ENCODE measurements at regions not wholly inside any gene's neighbourhood (a gene's known extent, or its start where the extent isn't known, plus 50 kb on each side); places are given as distances from the start of the nearest gene placed in this dataset.
"Not testable (repeated sequence)": the region's sequence is repeated elsewhere in the genome, so short reads cannot be mapped to it uniquely, and the experiment has no call there.

- Histone ChIP-seq H3K9me3 (ENCODE audit: low read depth, low read length) (no peaks in the 10 kb centered on the region), H3K27ac (no peak overlapping the region), H3K36me3 (ENCODE audit: insufficient read depth, low read length) (no peaks in the 10 kb centered on the region), H3K9ac (ENCODE audit: insufficient read length) (no peak overlapping the region), H3K4me3 (no peak overlapping the region)
- TF ChIP-seq EZH2 (IDR thresholded peaks at IDR 0.05) (no peak), POLR2AphosphoS5 (IDR thresholded peaks at IDR 0.05; ENCODE audit: borderline replicate concordance, low read depth, low read length) (no peak)
- no peak for DNase-seq (ENCODE audit: low read depth, low spot score)
These were observed 587.3 kb upstream of the SPRY2 start for GRCh38 chr13:80928241-80928640.

DNA sequence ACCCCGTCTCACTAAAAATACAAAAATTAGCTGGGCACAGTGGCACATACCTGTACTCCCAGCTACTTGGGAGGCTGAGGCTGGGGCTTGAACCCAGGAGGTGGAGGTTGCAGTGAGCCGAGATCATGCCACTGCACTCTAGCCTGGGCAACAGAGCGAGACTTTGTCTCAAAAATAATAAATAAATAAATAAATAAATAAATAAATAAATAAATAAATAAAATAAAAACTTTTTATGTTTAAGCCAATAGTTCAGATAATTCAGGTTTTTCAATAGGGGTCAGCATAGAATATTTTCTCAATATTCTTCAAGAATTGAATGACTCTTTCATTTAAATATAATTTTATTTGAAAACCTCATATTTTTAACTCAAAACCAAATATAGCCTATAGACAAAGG lies 585.1 kb upstream of the SPRY2 start:
- H3K27ac ChIP-seq; H3K9ac ChIP-seq (ENCODE audit: insufficient read length); H3K9me3 ChIP-seq (ENCODE audit: low read depth, low read length); DNase-seq (ENCODE audit: low read depth, low spot score); H3K4me3 ChIP-seq; H3K36me3 ChIP-seq (ENCODE audit: insufficient read depth, low read length): not testable (repeated sequence)

DNA sequence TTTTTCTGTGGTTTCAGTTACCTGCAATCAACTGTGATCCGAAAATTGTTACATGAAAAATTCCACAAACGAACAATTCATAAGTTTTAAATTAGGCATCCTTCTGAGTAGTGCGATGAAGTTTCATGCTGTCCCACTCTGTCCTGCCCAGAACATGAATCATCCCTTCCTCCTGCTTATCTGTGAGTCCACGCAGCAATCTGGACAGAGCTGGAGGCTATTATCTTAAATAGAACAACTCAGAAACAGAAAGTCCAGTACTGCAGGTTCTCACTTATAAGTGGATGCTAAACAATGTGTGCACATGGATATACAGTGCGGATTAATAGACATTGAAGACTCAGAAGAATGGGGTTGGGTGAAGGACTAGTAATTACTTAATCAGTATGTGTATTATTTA lies 583.7 kb upstream of the SPRY2 start:
- no peak for DNase-seq (ENCODE audit: low read depth, low spot score)
- H3K36me3 ChIP-seq (ENCODE audit: insufficient read depth, low read length), result no peaks in the 10 kb centered on the region
- no peaks in the 10 kb centered on the region for H3K9me3 ChIP-seq (ENCODE audit: low read depth, low read length)
- H3K9ac ChIP-seq (ENCODE audit: insufficient read length), result no peak overlapping the region
- TF ChIP-seq POLR2AphosphoS5 (IDR thresholded peaks at IDR 0.05; ENCODE audit: borderline replicate concordance, low read depth, low read length), result no peak
- TF ChIP-seq FOXP2 (optimal IDR thresholded peaks at IDR 0.05; ENCODE audit: control extremely low read depth, extremely low read length, insufficient read depth), result no peak
- H3K27ac ChIP-seq, result no peak overlapping the region
- no peak overlapping the region for H3K4me3 ChIP-seq

DNA sequence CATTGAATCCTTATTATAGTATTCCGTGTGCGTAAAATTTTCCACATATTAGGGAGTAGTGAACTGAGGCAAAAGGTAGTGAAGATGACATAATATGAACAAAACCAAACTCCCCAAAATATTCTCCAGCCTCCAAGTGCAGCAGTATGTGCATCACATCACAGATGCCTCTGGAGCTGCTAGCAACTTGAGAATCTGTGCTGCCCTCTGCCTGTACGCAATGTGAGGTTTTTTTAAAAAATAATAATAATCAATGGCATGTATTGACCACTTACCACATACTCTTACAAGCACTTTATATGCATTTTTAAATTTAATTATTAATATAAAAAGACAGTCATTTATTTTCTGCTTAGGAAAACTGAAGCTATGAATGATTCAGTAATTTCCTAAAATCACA lies 583.0 kb upstream of the SPRY2 start:
- no peak overlapping the region for H3K27ac ChIP-seq
- H3K9me3 ChIP-seq (ENCODE audit: low read depth, low read length), result no peaks in the 10 kb centered on the region
- TF ChIP-seq POLR2AphosphoS5 (IDR thresholded peaks at IDR 0.05; ENCODE audit: borderline replicate concordance, low read depth, low read length) (no peak), EZH2 (IDR thresholded peaks at IDR 0.05) (no peak), FOXP2 (optimal IDR thresholded peaks at IDR 0.05; ENCODE audit: control extremely low read depth, extremely low read length, insufficient read depth) (no peak)
- DNase-seq (ENCODE audit: low read depth, low spot score), result no peak
- no peaks in the 10 kb centered on the region for H3K36me3 ChIP-seq (ENCODE audit: insufficient read depth, low read length)
- H3K4me3 ChIP-seq, result no peak overlapping the region
- H3K9ac ChIP-seq (ENCODE audit: insufficient read length), result no peak overlapping the region

GRCh38 chr13:80921971-80922370 lies 581.0 kb upstream of the SPRY2 start:
- Histone ChIP-seq H3K4me3 (no peak overlapping the region), H3K9me3 (ENCODE audit: low read depth, low read length) (no peaks in the 10 kb centered on the region), H3K27ac (no peak overlapping the region), H3K9ac (ENCODE audit: insufficient read length) (no peak overlapping the region), H3K36me3 (ENCODE audit: insufficient read depth, low read length) (no peaks in the 10 kb centered on the region)
- TF ChIP-seq EZH2 (IDR thresholded peaks at IDR 0.05), result no peak
- no peak for TF ChIP-seq FOXP2 (optimal IDR thresholded peaks at IDR 0.05; ENCODE audit: control extremely low read depth, extremely low read length, insufficient read depth)
- no peak for TF ChIP-seq POLR2AphosphoS5 (IDR thresholded peaks at IDR 0.05; ENCODE audit: borderline replicate concordance, low read depth, low read length)
- no peak for DNase-seq (ENCODE audit: low read depth, low spot score)

DNA sequence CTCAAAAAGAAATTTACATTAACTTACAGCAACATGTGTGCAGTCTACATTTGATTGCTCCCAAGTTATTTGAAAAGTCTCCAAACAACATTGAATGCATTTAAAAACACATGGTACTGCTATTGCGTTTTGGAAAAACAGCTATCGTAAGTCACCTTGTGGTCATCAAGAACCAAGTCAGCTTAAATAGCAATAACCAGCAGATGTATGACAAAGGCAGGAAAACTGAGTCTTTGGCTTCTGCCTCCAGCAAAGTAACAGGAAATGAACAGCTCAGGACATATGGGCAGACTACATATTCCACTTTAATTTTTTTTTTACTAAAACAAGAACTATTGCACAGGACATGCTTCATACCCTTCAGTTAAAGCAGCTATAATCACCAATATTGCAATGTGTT lies 580.6 kb upstream of the SPRY2 start:
- no peak overlapping the region for H3K27ac ChIP-seq
- DNase-seq (ENCODE audit: low read depth, low spot score), result no peak
- H3K36me3 ChIP-seq (ENCODE audit: insufficient read depth, low read length), result no peaks in the 10 kb centered on the region
- H3K4me3 ChIP-seq, result no peak overlapping the region
- no peak overlapping the region for H3K9ac ChIP-seq (ENCODE audit: insufficient read length)
- H3K9me3 ChIP-seq (ENCODE audit: low read depth, low read length), result no peaks in the 10 kb centered on the region
- TF ChIP-seq EZH2 (IDR thresholded peaks at IDR 0.05) (no peak), FOXP2 (optimal IDR thresholded peaks at IDR 0.05; ENCODE audit: control extremely low read depth, extremely low read length, insufficient read depth) (no peak), POLR2AphosphoS5 (IDR thresholded peaks at IDR 0.05; ENCODE audit: borderline replicate concordance, low read depth, low read length) (no peak)

DNA sequence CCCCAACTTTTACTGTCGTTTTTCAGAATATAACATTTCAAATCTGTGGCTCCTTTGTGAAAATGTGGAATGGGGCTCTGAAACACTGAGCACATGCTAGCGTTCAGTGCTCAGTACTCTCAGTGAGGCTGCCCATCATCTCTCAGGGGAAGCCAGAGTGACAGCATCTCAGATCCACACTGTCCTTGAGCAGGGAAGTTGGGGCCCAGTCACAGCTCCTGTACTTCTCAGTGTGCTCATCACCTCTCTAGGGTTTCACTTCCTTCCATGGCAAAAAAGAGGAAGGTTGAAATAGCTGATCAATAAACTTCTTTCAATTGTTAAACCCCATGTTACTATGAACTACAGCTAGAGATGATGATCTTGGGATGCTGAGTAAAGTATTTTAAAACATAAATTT lies 565.9 kb upstream of the SPRY2 start:
- TF ChIP-seq FOXP2 (optimal IDR thresholded peaks at IDR 0.05; ENCODE audit: control extremely low read depth, extremely low read length, insufficient read depth) (no peak), POLR2AphosphoS5 (IDR thresholded peaks at IDR 0.05; ENCODE audit: borderline replicate concordance, low read depth, low read length) (no peak), EZH2 (IDR thresholded peaks at IDR 0.05) (no peak)
- no peak overlapping the region for H3K4me3 ChIP-seq
- H3K27ac ChIP-seq, result no peak overlapping the region
- 0 out of 2 replicates have a peak, but pooled peaks cover 2% of the 10 kb centered on the region for H3K9me3 ChIP-seq (ENCODE audit: low read depth, low read length)
- no peak for DNase-seq (ENCODE audit: low read depth, low spot score)
- no peaks in the 10 kb centered on the region for H3K36me3 ChIP-seq (ENCODE audit: insufficient read depth, low read length)
- no peak overlapping the region for H3K9ac ChIP-seq (ENCODE audit: insufficient read length)

DNA sequence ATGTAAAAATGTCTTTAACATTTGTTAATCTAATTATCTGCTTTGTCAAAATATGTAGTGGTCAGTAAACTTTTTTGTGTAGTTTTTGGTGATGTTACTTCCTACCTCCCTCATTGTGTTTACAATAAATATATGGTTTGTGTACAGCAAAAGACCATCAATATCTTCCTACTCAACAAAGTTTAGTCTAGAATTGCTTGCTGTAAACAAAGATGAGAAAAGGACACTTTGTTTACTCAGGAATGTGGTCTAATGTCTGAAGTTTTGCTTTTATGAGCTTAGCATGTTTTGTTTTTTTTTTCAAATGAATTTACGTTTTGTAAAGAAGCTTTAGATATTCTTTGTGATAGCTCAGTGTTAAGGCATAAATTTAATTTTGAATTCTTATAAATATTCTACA lies 563.5 kb upstream of the SPRY2 start:
- H3K9ac ChIP-seq (ENCODE audit: insufficient read length), result no peak overlapping the region
- no peak for TF ChIP-seq EZH2 (IDR thresholded peaks at IDR 0.05)
- no peak for TF ChIP-seq POLR2AphosphoS5 (IDR thresholded peaks at IDR 0.05; ENCODE audit: borderline replicate concordance, low read depth, low read length)
- no peak for TF ChIP-seq FOXP2 (optimal IDR thresholded peaks at IDR 0.05; ENCODE audit: control extremely low read depth, extremely low read length, insufficient read depth)
- H3K36me3 ChIP-seq (ENCODE audit: insufficient read depth, low read length), result no peaks in the 10 kb centered on the region
- no peaks in the 10 kb centered on the region for H3K9me3 ChIP-seq (ENCODE audit: low read depth, low read length)
- H3K27ac ChIP-seq, result no peak overlapping the region
- no peak for DNase-seq (ENCODE audit: low read depth, low spot score)
- no peak overlapping the region for H3K4me3 ChIP-seq

GRCh38 chr13:80903911-80904310 lies 563.0 kb upstream of the SPRY2 start:
- DNase-seq (ENCODE audit: low read depth, low spot score), result no peak
- no peak overlapping the region for H3K4me3 ChIP-seq
- H3K36me3 ChIP-seq (ENCODE audit: insufficient read depth, low read length), result no peaks in the 10 kb centered on the region
- no peaks in the 10 kb centered on the region for H3K9me3 ChIP-seq (ENCODE audit: low read depth, low read length)
- H3K27ac ChIP-seq, result no peak overlapping the region
- TF ChIP-seq POLR2AphosphoS5 (IDR thresholded peaks at IDR 0.05; ENCODE audit: borderline replicate concordance, low read depth, low read length) (no peak), EZH2 (IDR thresholded peaks at IDR 0.05) (no peak), FOXP2 (optimal IDR thresholded peaks at IDR 0.05; ENCODE audit: control extremely low read depth, extremely low read length, insufficient read depth) (no peak)
- H3K9ac ChIP-seq (ENCODE audit: insufficient read length), result no peak overlapping the region

Measured in SK-N-MC (cell line).